GM23338 (cell line): ENCODE measurements at regions not wholly inside any gene's neighbourhood (a gene's known extent, or its start where the extent isn't known, plus 50 kb on each side); places are given as distances from the start of the nearest gene placed in this dataset.
"Not testable (repeated sequence)": the region's sequence is repeated elsewhere in the genome, so short reads cannot be mapped to it uniquely, and the experiment has no call there.

Experiments
- ATAC-seq: fragments of 200-7000 bp; cut with Tn5 transposase; 3 replicates; pipeline ENCODE4 v1.9.1; 2020
- DNase-seq: peaks from one replicate; pipeline ENCODE4 v3.0.0-alpha.2; 2015; ENCODE audit warnings: low spot score
- H2AFZ ChIP-seq: fragments of 200-600 bp; sonication (generic); 2 replicates; pipeline ENCODE4 v1.8.0; 2016; ENCODE audit warnings: antibody characterized with exemption, mild to moderate bottlenecking, moderate library complexity
- H3F3A ChIP-seq: fragments of 200-600 bp; sonication (generic); replicated peaks from 2 replicates; pipeline ENCODE4 v1.8.0; 2017; ENCODE audit warnings: antibody characterized with exemption, mixed run types, low read depth
- H3K27ac ChIP-seq: fragments of 200-600 bp; sonication (generic); 2 replicates; pipeline ENCODE4 v1.6.1; 2016; ENCODE audit warnings: low read depth
- H3K27me3 ChIP-seq: fragments of 200-600 bp; sonication (generic); 2 replicates; pipeline ENCODE4 v1.8.0; 2016; ENCODE audit warnings: mild to moderate bottlenecking, mixed run types, moderate library complexity; ENCODE audit not compliant: insufficient read depth
- H3K36me3 ChIP-seq: fragments of 200-600 bp; sonication (generic); 2 replicates; pipeline ENCODE4 v1.8.0; 2016; ENCODE audit warnings: mild to moderate bottlenecking; ENCODE audit not compliant: insufficient read depth
- H3K4me1 ChIP-seq: fragments of 200-600 bp; sonication (generic); 2 replicates; pipeline ENCODE4 v1.8.0; 2016; ENCODE audit warnings: mild to moderate bottlenecking, moderate library complexity; ENCODE audit not compliant: insufficient read depth
- H3K4me2 ChIP-seq: fragments of 200-600 bp; sonication (generic); 2 replicates; pipeline ENCODE4 v1.7.1; 2017; ENCODE audit warnings: mixed run types
- H3K4me3 ChIP-seq: fragments of 200-600 bp; sonication (generic); 2 replicates; pipeline ENCODE4 v1.6.1; 2016; ENCODE audit warnings: mixed run types
- H3K79me2 ChIP-seq: fragments of 200-600 bp; sonication (generic); replicated peaks from 2 replicates; pipeline ENCODE4 v1.8.0; 2017; ENCODE audit warnings: mild to moderate bottlenecking; ENCODE audit not compliant: insufficient read depth
- H3K9me2 ChIP-seq: fragments of 200-600 bp; sonication (generic); 2 replicates; pipeline ENCODE4 v1.8.0; 2017; ENCODE audit not compliant: insufficient read depth
- H4K20me1 ChIP-seq: fragments of 200-600 bp; sonication (generic); replicated peaks from 2 replicates; pipeline ENCODE4 v1.8.0; 2017; ENCODE audit warnings: mild to moderate bottlenecking; ENCODE audit not compliant: insufficient read depth
- H3K27ac Mint-ChIP-seq: 2 replicates; pipeline ENCODE4 v1.8.0; 2020; ENCODE audit warnings: inconsistent platforms, mild to moderate bottlenecking, moderate library complexity, mixed read lengths
- H3K27me3 Mint-ChIP-seq: 3 replicates; pipeline ENCODE4 v1.8.0; 2022; ENCODE audit warnings: low read depth, mild to moderate bottlenecking, moderate library complexity, mixed read lengths, inconsistent platforms; ENCODE audit not compliant: insufficient read depth, poor library complexity
- H3K36me3 Mint-ChIP-seq: 3 replicates; pipeline ENCODE4 v1.8.0; 2021; ENCODE audit warnings: low read depth, mild to moderate bottlenecking, inconsistent platforms, moderate library complexity, mixed read lengths
- H3K4me1 Mint-ChIP-seq: 3 replicates; pipeline ENCODE4 v1.8.0; 2020; ENCODE audit warnings: mild to moderate bottlenecking, inconsistent platforms, mixed read lengths
- H3K4me3 Mint-ChIP-seq: 3 replicates; pipeline ENCODE4 v1.8.0; 2021; ENCODE audit warnings: moderate library complexity, mild to moderate bottlenecking, inconsistent platforms, mixed read lengths
- H3K9me3 Mint-ChIP-seq: 3 replicates; pipeline ENCODE4 v1.8.0; 2020; ENCODE audit warnings: moderate library complexity, mild to moderate bottlenecking, inconsistent platforms, mixed read lengths

GRCh38 chr9:38968651-38969374 lies 248.9 kb upstream of the FAM240B start:
- H3K79me2 ChIP-seq, DNase-seq, H3F3A ChIP-seq, H3K4me1 ChIP-seq, H4K20me1 ChIP-seq, H3K4me3 Mint-ChIP-seq, H3K4me1 Mint-ChIP-seq, H3K27ac ChIP-seq, H2AFZ ChIP-seq, H3K4me3 ChIP-seq, H3K4me2 ChIP-seq, H3K27me3 ChIP-seq, H3K27me3 Mint-ChIP-seq, H3K36me3 Mint-ChIP-seq, H3K36me3 ChIP-seq, H3K27ac Mint-ChIP-seq, H3K9me2 ChIP-seq, ATAC-seq, H3K9me3 Mint-ChIP-seq: not testable (repeated sequence)

GRCh38 chr9:38967866-38968265 lies 247.9 kb upstream of the FAM240B start:
- H3K4me3 ChIP-seq, H3K79me2 ChIP-seq, H3K9me2 ChIP-seq, H3K36me3 ChIP-seq, H3K9me3 Mint-ChIP-seq, H4K20me1 ChIP-seq, H3K36me3 Mint-ChIP-seq, H3K4me3 Mint-ChIP-seq, H3K27me3 ChIP-seq, H3K4me1 ChIP-seq, H3K27ac Mint-ChIP-seq, H3K4me1 Mint-ChIP-seq, DNase-seq, H2AFZ ChIP-seq, H3K27ac ChIP-seq, H3K27me3 Mint-ChIP-seq, H3F3A ChIP-seq: not testable (repeated sequence)
- 0 out of 2 replicates have a peak overlapping the region, but pooled peaks have one; percentile 53 for H3K4me2 ChIP-seq
- peak; percentile 75 for ATAC-seq

GRCh38 chr9:38967285-38967684 lies 247.4 kb upstream of the FAM240B start:
- not testable (repeated sequence) for H3K36me3 Mint-ChIP-seq

GRCh38 chr9:38959812-38960211 lies 239.9 kb upstream of the FAM240B start:
- H3K4me1 Mint-ChIP-seq, H2AFZ ChIP-seq, H3K27me3 ChIP-seq, ATAC-seq, H3F3A ChIP-seq, H3K79me2 ChIP-seq, H3K27me3 Mint-ChIP-seq, H3K4me3 ChIP-seq, H3K36me3 Mint-ChIP-seq, H3K27ac Mint-ChIP-seq, H3K4me1 ChIP-seq, H3K9me2 ChIP-seq, H3K36me3 ChIP-seq, H4K20me1 ChIP-seq, H3K4me2 ChIP-seq, H3K4me3 Mint-ChIP-seq, DNase-seq, H3K27ac ChIP-seq, H3K9me3 Mint-ChIP-seq: not testable (repeated sequence)

More at GRCh38 chr9:38967285-38967684, 247.4 kb upstream of the FAM240B start:
- H3K27ac ChIP-seq, H3K4me1 ChIP-seq, H3K4me3 ChIP-seq, H3K9me2 ChIP-seq, H3K4me3 Mint-ChIP-seq, H3K4me2 ChIP-seq, H3F3A ChIP-seq, H4K20me1 ChIP-seq, H3K27ac Mint-ChIP-seq, H3K27me3 ChIP-seq, H2AFZ ChIP-seq, H3K4me1 Mint-ChIP-seq, H3K9me3 Mint-ChIP-seq, H3K79me2 ChIP-seq, DNase-seq, H3K27me3 Mint-ChIP-seq, H3K36me3 ChIP-seq: not testable (repeated sequence)
- peak; percentile 56 for ATAC-seq

GRCh38 chr9:38955837-38956236 lies 235.9 kb upstream of the FAM240B start:
- not testable (repeated sequence) for H3K4me1 Mint-ChIP-seq, ATAC-seq, H3K27me3 Mint-ChIP-seq, H3K9me3 Mint-ChIP-seq, H3K9me2 ChIP-seq, H3K4me2 ChIP-seq, H3K27me3 ChIP-seq, H3F3A ChIP-seq, H3K36me3 ChIP-seq, H4K20me1 ChIP-seq, H3K27ac ChIP-seq, DNase-seq, H3K79me2 ChIP-seq, H3K36me3 Mint-ChIP-seq, H2AFZ ChIP-seq, H3K27ac Mint-ChIP-seq, H3K4me1 ChIP-seq, H3K4me3 ChIP-seq, H3K4me3 Mint-ChIP-seq

- H3K27me3 ChIP-seq, H3K9me2 ChIP-seq, H3F3A ChIP-seq, H3K27ac Mint-ChIP-seq, H3K27me3 Mint-ChIP-seq, H3K36me3 ChIP-seq, DNase-seq, H3K79me2 ChIP-seq, H3K4me3 Mint-ChIP-seq, H4K20me1 ChIP-seq, H3K4me1 Mint-ChIP-seq, ATAC-seq, H2AFZ ChIP-seq, H3K4me2 ChIP-seq, H3K36me3 Mint-ChIP-seq, H3K9me3 Mint-ChIP-seq, H3K4me3 ChIP-seq, H3K4me1 ChIP-seq, H3K27ac ChIP-seq: not testable (repeated sequence)
These were observed 232.9 kb upstream of the FAM240B start for GRCh38 chr9:38952715-38953341.
